Gastroesophageal sphincter (tissue), 4 donors: ENCODE measurements at regions not wholly inside any gene's neighbourhood (a gene's known extent, or its start where the extent isn't known, plus 50 kb on each side); places are given as distances from the start of the nearest gene placed in this dataset.

Experiments used
- ATAC-seq: fragments of 150-250 bp; one replicate; pipeline ENCODE4 v1.9.1; 2016; ENCODE audit warnings: mild to moderate bottlenecking, moderate library complexity
- H3K27ac ChIP-seq, 4 donors: fragments of 200-600 bp; sonication (generic) in 3 of 4; 1 replicate in 3 of 4; 2 replicates in 1 of 4; pipeline ENCODE4 v1.5.1; 2016 to 2019
- H3K27me3 ChIP-seq: fragments of 200-600 bp; sonication (generic); one replicate; pipeline ENCODE4 v1.5.1; 2019
- H3K36me3 ChIP-seq, 2 donors: fragments of 200-600 bp; sonication (generic); one replicate each; pipeline ENCODE4 v1.5.1; 2019; ENCODE audit warnings: control low read depth in 1 of 2
- H3K4me1 ChIP-seq, 3 donors: fragments of 200-600 bp; sonication (generic); 1 replicate in 2 of 3; 2 replicates in 1 of 3; pipeline ENCODE4 v1.5.1; 2016 to 2019; ENCODE audit warnings: control low read depth in 2 of 3
- H3K4me3 ChIP-seq, 2 donors: fragments of 200-600 bp; sonication (generic); one replicate each; pipeline ENCODE4 v1.5.1; 2019; ENCODE audit warnings: mild to moderate bottlenecking in 1 of 2, moderate library complexity in 1 of 2
- H3K9me3 ChIP-seq, 3 donors: fragments of 200-600 bp; sonication (generic); one replicate each; pipeline ENCODE4 v1.5.1; 2017 to 2019; ENCODE audit warnings: control low read depth in 2 of 3
- CTCF ChIP-seq, 4 experiments: fragments of 200-600 bp in 2 of 4; fragments of 450-650 bp in 2 of 4; sonication (generic) in 1 of 4; IDR thresholded peaks; one replicate each; pipeline ENCODE4 v1.5.1; 2017 to 2019; ENCODE audit warnings: antibody characterized with exemption in 4 of 4, mild to moderate bottlenecking in 2 of 4, moderate library complexity in 2 of 4
- EP300 ChIP-seq: sonication (generic); formaldehyde crosslinking; IDR thresholded peaks from one replicate; pipeline ENCODE4 v1.6.1; 2017; ENCODE audit warnings: antibody characterized with exemption, mild to moderate bottlenecking
- POLR2A ChIP-seq, 2 donors: fragments of 450-650 bp; IDR thresholded peaks; one replicate each; pipeline ENCODE4 v1.6.1; 2017; ENCODE audit warnings: antibody characterized with exemption in 2 of 2, mild to moderate bottlenecking in 2 of 2, moderate library complexity in 1 of 2
- POLR2AphosphoS5 ChIP-seq: sonication (generic); formaldehyde crosslinking; IDR thresholded peaks from one replicate; pipeline ENCODE4 v1.6.1; 2017; ENCODE audit warnings: antibody characterized with exemption
- WGBS, 2 donors: methylation state at CpG; one replicate each; pipeline ENCODE4 v1.1.5; 2018; ENCODE audit warnings: low coverage in 1 of 2; 5-methylcytosine and 5-hydroxymethylcytosine counted together

- Histone ChIP-seq H3K4me3 (no peak overlapping the region), H3K27me3 (no peaks in the 10 kb centered on the region), H3K4me1 (no peaks in the 10 kb centered on the region), H3K36me3 (no peaks in the 10 kb centered on the region), H3K9me3 (peaks cover 0 to 6% (median 0%) of the 10 kb centered on the region in 3 donors), H3K27ac (no peak overlapping the region)
- no peak for ATAC-seq
- TF ChIP-seq CTCF (IDR thresholded peaks at IDR 0.05) (no peak), EP300 (no peak), POLR2A (IDR thresholded peaks at IDR 0.05) (no peak)
Observed at GRCh38 chr2:192741889-192742288, 547.2 kb upstream of the TMEFF2 start.

GRCh38 chr2:192735447-192735846 lies 540.7 kb upstream of the TMEFF2 start:
- Histone ChIP-seq H3K9me3 (no peaks in the 10 kb centered on the region), H3K36me3 (no peaks in the 10 kb centered on the region), H3K4me3 (no peak overlapping the region), H3K27ac (no peak overlapping the region), H3K4me1 (no peaks in the 10 kb centered on the region), H3K27me3 (no peaks in the 10 kb centered on the region)
- ATAC-seq: no peak
- TF ChIP-seq CTCF (IDR thresholded peaks at IDR 0.05) (no peak), POLR2A (IDR thresholded peaks at IDR 0.05) (no peak), POLR2AphosphoS5 (no peak), EP300 (no peak)
- WGBS, 2 donors: 68 to 80% methylated on average over 3 of the region's 3 CpGs

GRCh38 chr2:192729369-192729768 lies 534.6 kb upstream of the TMEFF2 start:
- TF ChIP-seq EP300: no peak
- no peak for TF ChIP-seq POLR2A (IDR thresholded peaks at IDR 0.05)
- no peak for TF ChIP-seq POLR2AphosphoS5
- no peak for TF ChIP-seq CTCF (IDR thresholded peaks at IDR 0.05)
- Histone ChIP-seq H3K9me3 (no peaks in the 10 kb centered on the region), H3K27me3 (no peaks in the 10 kb centered on the region), H3K4me3 (no peak overlapping the region), H3K4me1 (no peaks in the 10 kb centered on the region), H3K27ac (no peak overlapping the region), H3K36me3 (no peaks in the 10 kb centered on the region)
- 100% methylated on average over 2 of the region's 2 CpGs; no CpG with 5 or more reads in 1 of the 2 donors for WGBS, 2 donors
- no peak for ATAC-seq

GRCh38 chr2:192725991-192726390 lies 531.3 kb upstream of the TMEFF2 start:
- no peaks in the 10 kb centered on the region for H3K27me3 ChIP-seq
- no peaks in the 10 kb centered on the region for H3K9me3 ChIP-seq
- no peak overlapping the region for H3K27ac ChIP-seq
- TF ChIP-seq POLR2A (IDR thresholded peaks at IDR 0.05): no peak
- TF ChIP-seq POLR2AphosphoS5: no peak
- TF ChIP-seq EP300: no peak
- no peak for TF ChIP-seq CTCF (IDR thresholded peaks at IDR 0.05)
- ATAC-seq: no peak
- WGBS, 2 donors: 70 to 91% methylated on average over 1 of the region's 1 CpG
- no peak overlapping the region for H3K4me3 ChIP-seq
- no peaks in the 10 kb centered on the region for H3K36me3 ChIP-seq
- H3K4me1 ChIP-seq: no peaks in the 10 kb centered on the region

GRCh38 chr2:192719629-192720028 lies 524.9 kb upstream of the TMEFF2 start:
- H3K27ac ChIP-seq: no peak overlapping the region
- TF ChIP-seq POLR2AphosphoS5 (no peak), CTCF (IDR thresholded peaks at IDR 0.05) (no peak), POLR2A (IDR thresholded peaks at IDR 0.05) (no peak), EP300 (no peak)
- no peak overlapping the region for H3K4me3 ChIP-seq
- no peaks in the 10 kb centered on the region for H3K36me3 ChIP-seq
- no peak for ATAC-seq
- no peaks in the 10 kb centered on the region for H3K4me1 ChIP-seq
- no peaks in the 10 kb centered on the region for H3K27me3 ChIP-seq
- H3K9me3 ChIP-seq: no peaks in the 10 kb centered on the region
